H1 (cell line): ENCODE measurements at regions not wholly inside any gene's neighbourhood (a gene's known extent, or its start where the extent isn't known, plus 50 kb on each side); places are given as distances from the start of the nearest gene placed in this dataset.

Source experiments
- CTCF ChIA-PET: fragments of 300-600 bp; sonication (Branson Sonifier 250); formaldehyde crosslinking; loops from one replicate; lab custom pipeline; 2021; ENCODE audit not compliant: partially characterized antibody; lab: Charles Lee
- POLR2A ChIA-PET: fragments of 300-600 bp; sonication (Branson Sonifier 250); formaldehyde crosslinking; loops from one replicate; lab custom pipeline; 2021; ENCODE audit warnings: inconsistent platforms; ENCODE audit not compliant: partially characterized antibody; lab: Charles Lee
- DNase-seq, 2 experiments: peaks; one replicate each; pipeline versions ENCODE4 v3.0.0 to v3.0.0-alpha.2; 2010 to 2022; ENCODE audit warnings: low spot score in 2 of 2, low read depth in 1 of 2, mixed read lengths in 1 of 2
- FAIRE-seq: peaks from 2 replicates; lab custom pipeline; 2011; peaks lifted over from hg19 to GRCh38; lab: Jason Lieb, UNC
- H2AFZ ChIP-seq: 2 replicates; pipeline ENCODE4 v1.8.1; 2012; ENCODE audit warnings: low read length, inconsistent platforms
- H2AK5ac ChIP-seq: 2 replicates; pipeline ENCODE4 v1.6.1; 2013; ENCODE audit warnings: low read depth, low read length
- H2BK120ac ChIP-seq: replicated peaks from 2 replicates; pipeline ENCODE3; 2013; ENCODE audit warnings: low read depth, low read length, inconsistent platforms
- H2BK12ac ChIP-seq: 2 replicates; pipeline ENCODE4 v1.6.1; 2013; ENCODE audit warnings: low read depth, low read length
- H2BK15ac ChIP-seq: 2 replicates; pipeline ENCODE4 v1.6.1; 2013; ENCODE audit warnings: low read length
- H2BK20ac ChIP-seq: 2 replicates; pipeline ENCODE4 v1.6.1; 2013; ENCODE audit warnings: low read length
- H2BK5ac ChIP-seq: 2 replicates; pipeline ENCODE4 v1.6.1; 2013; ENCODE audit warnings: low read depth, low read length
- H3K14ac ChIP-seq: 2 replicates; pipeline ENCODE4 v1.6.1; 2013; ENCODE audit warnings: inconsistent platforms; ENCODE audit not compliant: insufficient read length
- H3K18ac ChIP-seq: 2 replicates; pipeline ENCODE4 v1.6.1; 2013; ENCODE audit warnings: low read length; ENCODE audit errors: extremely low read depth
- H3K23ac ChIP-seq: 2 replicates; pipeline ENCODE4 v1.6.1; 2013; ENCODE audit warnings: inconsistent platforms; ENCODE audit not compliant: insufficient read length
- H3K23me2 ChIP-seq: 2 replicates; pipeline ENCODE4 v1.6.1; 2013; ENCODE audit warnings: low read depth, low read length
- H3K27ac ChIP-seq: 2 replicates; pipeline ENCODE4 v1.6.1; 2011; ENCODE audit warnings: low read depth, low read length, inconsistent platforms
- H3K27me3 ChIP-seq, 4 experiments: replicated peaks in 1 of 4; 1 replicate in 1 of 4; 2 replicates in 3 of 4; pipeline versions ENCODE4 v1.6.1 to v1.8.1; 2011 to 2013; ENCODE audit warnings: low read length in 3 of 4, mild to moderate bottlenecking in 3 of 4, inconsistent platforms in 2 of 4, mixed read lengths in 2 of 4, moderate library complexity in 1 of 4; ENCODE audit not compliant: control insufficient read depth in 3 of 4, insufficient read depth in 3 of 4; ENCODE audit errors: extremely low read depth in 1 of 4
- H3K36me3 ChIP-seq, 4 experiments: 2 replicates each; pipeline versions ENCODE4 v1.6.1 to v1.8.1; 2011 to 2013; ENCODE audit warnings: mild to moderate bottlenecking in 4 of 4, low read length in 3 of 4, moderate library complexity in 2 of 4, control low read depth in 1 of 4, inconsistent platforms in 1 of 4; ENCODE audit not compliant: insufficient read depth in 4 of 4, control insufficient read depth in 2 of 4
- H3K4ac ChIP-seq: replicated peaks from 2 replicates; pipeline ENCODE3; 2013; ENCODE audit warnings: low read length, low read depth, mixed read lengths, inconsistent platforms; ENCODE audit not compliant: insufficient read length
- H3K4me1 ChIP-seq, 4 experiments: replicated peaks in 1 of 4; 1 replicate in 1 of 4; 2 replicates in 3 of 4; pipeline versions ENCODE4 v1.6.1 to v1.8.1; 2011 to 2013; ENCODE audit warnings: low read length in 3 of 4, inconsistent platforms in 2 of 4, mixed read lengths in 1 of 4; ENCODE audit not compliant: insufficient read depth in 4 of 4, control insufficient read depth in 3 of 4
- H3K4me2 ChIP-seq, 2 experiments: 2 replicates each; pipeline versions ENCODE4 v1.6.1 to v1.8.1; 2011 to 2013; ENCODE audit warnings: low read depth in 2 of 2, low read length in 2 of 2, control low read depth in 1 of 2, inconsistent platforms in 1 of 2, mild to moderate bottlenecking in 1 of 2; ENCODE audit not compliant: insufficient read depth in 1 of 2
- H3K4me3 ChIP-seq, 4 experiments: fragments of 200-600, 300-600 bp in 1 of 4; sonication (generic), shearing (Covaris generic), sonication (Bioruptor Twin) in 1 of 4; 2 replicates each; pipeline versions ENCODE4 v1.5.1 to v1.8.1; 2011 to 2016; ENCODE audit warnings: low read length in 4 of 4, low read depth in 3 of 4, control low read depth in 2 of 4, inconsistent platforms in 2 of 4, mild to moderate bottlenecking in 2 of 4, mixed read lengths in 1 of 4, moderate library complexity in 1 of 4; ENCODE audit not compliant: insufficient read depth in 2 of 4; ENCODE audit errors: extremely low read depth in 1 of 4
- H3K56ac ChIP-seq: replicated peaks from 2 replicates; pipeline ENCODE3; 2013; ENCODE audit warnings: low read depth, mild to moderate bottlenecking, mixed read lengths, low read length, inconsistent platforms; ENCODE audit not compliant: insufficient read length
- H3K79me1 ChIP-seq: 2 replicates; pipeline ENCODE4 v1.6.1; 2013; ENCODE audit warnings: low read depth, low read length, control low read depth
- H3K79me2 ChIP-seq, 2 experiments: 2 replicates each; pipeline versions ENCODE4 v1.6.1 to v1.8.1; 2012 to 2013; ENCODE audit warnings: low read length in 2 of 2, mild to moderate bottlenecking in 2 of 2, inconsistent platforms in 1 of 2; ENCODE audit not compliant: insufficient read depth in 2 of 2, control insufficient read depth in 1 of 2
- H3K9ac ChIP-seq, 4 experiments: replicated peaks in 1 of 4; 1 replicate in 1 of 4; 2 replicates in 3 of 4; pipeline versions ENCODE4 v1.6.1 to v1.8.1; 2011 to 2013; ENCODE audit warnings: low read depth in 3 of 4, low read length in 3 of 4, control low read depth in 2 of 4, mild to moderate bottlenecking in 2 of 4, moderate library complexity in 2 of 4, inconsistent platforms in 1 of 4; ENCODE audit errors: extremely low read depth in 1 of 4
- H3K9me3 ChIP-seq, 2 experiments: 2 replicates each; pipeline versions ENCODE4 v1.6.1 to v1.8.1; 2012 to 2013; ENCODE audit warnings: mild to moderate bottlenecking in 2 of 2, moderate library complexity in 2 of 2, control low read depth in 1 of 2, inconsistent platforms in 1 of 2, low read depth in 1 of 2, low read length in 1 of 2, mixed read lengths in 1 of 2; ENCODE audit not compliant: insufficient read depth in 2 of 2
- H4K20me1 ChIP-seq, 2 experiments: replicated peaks in 1 of 2; 2 replicates each; pipeline versions ENCODE3 to v1.8.1; 2011 to 2013; ENCODE audit warnings: inconsistent platforms in 2 of 2, low read length in 2 of 2, mild to moderate bottlenecking in 1 of 2; ENCODE audit not compliant: insufficient read depth in 2 of 2, control insufficient read depth in 1 of 2
- H4K5ac ChIP-seq: 2 replicates; pipeline ENCODE4 v1.6.1; 2013; ENCODE audit warnings: low read length, low read depth, mixed read lengths, inconsistent platforms; ENCODE audit not compliant: insufficient read length
- H4K8ac ChIP-seq: 2 replicates; pipeline ENCODE4 v1.8.0; 2013; ENCODE audit warnings: mild to moderate bottlenecking, moderate library complexity, low read length, inconsistent platforms; ENCODE audit not compliant: insufficient read depth; ENCODE audit errors: extremely low read depth
- H4K91ac ChIP-seq: replicated peaks from 2 replicates; pipeline ENCODE3; 2013; ENCODE audit warnings: low read length, mixed read lengths, inconsistent platforms; ENCODE audit not compliant: insufficient read length
- BACH1 ChIP-seq: IDR thresholded peaks from 2 replicates; pipeline ENCODE4 v1.6.1; 2012; ENCODE audit warnings: low read length, improper control_type of control experiment
- CBX5 ChIP-seq: fragments of 300-800, 300-1000 bp; sonication (generic); IDR thresholded peaks from 2 replicates; pipeline ENCODE4 v1.7.1; 2016; ENCODE audit warnings: antibody characterized with exemption, low read length, low read depth
- GABPA ChIP-seq: IDR thresholded peaks from 2 replicates; pipeline ENCODE4 v1.6.1; 2011; ENCODE audit warnings: mild to moderate bottlenecking, low read length, moderate library complexity, borderline replicate concordance; ENCODE audit not compliant: insufficient read depth
- GTF2F1 ChIP-seq: IDR thresholded peaks from 2 replicates; pipeline ENCODE4 v1.6.1; 2012; ENCODE audit warnings: low read depth, low read length, improper control_type of control experiment, borderline replicate concordance
- SAP30 ChIP-seq: fragments of 300-600 bp; sonication (generic); IDR thresholded peaks from 2 replicates; pipeline ENCODE4 v1.7.1; 2012; ENCODE audit warnings: low read length, moderate library complexity, mild to moderate bottlenecking, inconsistent platforms; ENCODE audit not compliant: insufficient read depth, insufficient replicate concordance
- WGBS, 2 experiments: shearing (Covaris generic) in 1 of 2; methylation state at CpG; one replicate each; pipeline versions ENCODE4 v1.1.6 to v1.1.7; 2013 to 2015; ENCODE audit warnings: low lambda C conversion rate in 2 of 2, mixed read lengths in 2 of 2, inconsistent platforms in 1 of 2, low coverage in 1 of 2, missing lambda C conversion rate in 1 of 2; ENCODE audit not compliant: insufficient replicate concordance in 2 of 2, insufficient coverage in 1 of 2, insufficient read length in 1 of 2; ENCODE audit errors: extremely low coverage in 1 of 2, missing lambda C conversion rate in 1 of 2; 5-methylcytosine and 5-hydroxymethylcytosine counted together
- TF ChIP-seq, protein P1 (sequence below), 3 experiments: IDR thresholded peaks; 1 replicate in 2 of 3; 2 replicates in 1 of 3; pipeline versions ENCODE4 v1.5.1 to v1.6.1; 2011; ENCODE audit warnings: low read length in 3 of 3, mild to moderate bottlenecking in 3 of 3, inconsistent platforms in 2 of 3, low read depth in 1 of 3, moderate library complexity in 1 of 3; ENCODE audit not compliant: insufficient read depth in 1 of 3; ENCODE audit errors: control extremely low read depth in 1 of 3
- TF ChIP-seq, protein P2 (sequence below): IDR thresholded peaks from 2 replicates; pipeline ENCODE4 v1.6.1; 2012; ENCODE audit warnings: low read length, inconsistent platforms

DNA sequence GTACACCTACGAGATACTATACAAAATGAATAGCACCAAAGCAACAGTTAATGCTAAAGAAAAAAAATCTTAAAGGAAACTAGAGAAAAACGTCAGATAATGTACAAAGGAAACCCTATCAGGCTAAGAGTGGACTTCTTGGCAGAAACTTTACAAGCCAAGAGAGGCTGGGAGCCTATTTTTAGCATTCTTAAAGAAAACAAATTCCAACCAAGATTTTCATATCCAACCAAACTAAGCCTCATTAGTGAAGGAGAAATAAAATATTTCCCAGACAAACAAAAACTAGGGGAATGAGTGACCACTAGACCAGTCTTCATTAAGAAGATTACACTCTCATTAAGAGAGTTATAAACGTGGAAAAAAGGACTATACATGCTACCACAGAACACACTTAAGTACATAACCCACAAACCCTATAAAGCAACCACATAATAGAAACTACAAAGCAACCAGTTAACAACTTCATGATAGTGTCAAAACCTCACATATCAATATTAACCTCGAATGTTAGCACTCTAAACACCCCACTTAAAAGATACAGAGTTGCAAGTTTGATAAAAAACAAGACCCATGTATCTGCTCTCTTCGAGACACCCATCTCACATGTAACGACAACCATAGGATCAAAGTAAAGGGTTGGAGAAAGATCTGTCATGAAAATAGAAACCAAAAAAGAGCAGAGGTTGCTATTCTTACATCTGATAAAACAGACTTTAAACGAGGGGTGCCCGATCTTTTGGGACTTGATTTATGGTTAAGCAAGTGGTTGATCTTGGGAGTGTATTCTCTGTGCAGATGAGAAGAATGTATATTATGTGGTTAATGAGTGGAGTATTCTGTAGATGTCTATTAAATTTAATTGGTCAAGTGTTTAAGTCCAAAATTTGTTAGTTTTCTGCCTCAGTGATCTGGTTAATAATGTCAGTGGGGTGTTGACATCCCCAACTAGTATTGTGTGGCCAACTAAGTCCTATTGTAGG lies 1301.4 kb downstream of the PLA2G4A start:
- Histone ChIP-seq H3K4me3 (no peak overlapping the region), H3K56ac (no peak overlapping the region), H4K8ac (no peak overlapping the region), H2AFZ (no peak overlapping the region), H3K9me3 (no peaks in the 10 kb centered on the region), H3K23me2 (no peaks in the 10 kb centered on the region; the same call in 1 of the 2 replicates), H4K5ac (no peak overlapping the region), H3K9ac (no peak overlapping the region), H3K14ac (no peak overlapping the region), H2BK120ac (no peak overlapping the region), H4K20me1 (no peaks in the 10 kb centered on the region), H3K4ac (no peak overlapping the region), H3K36me3 (no peaks in the 10 kb centered on the region), H2BK20ac (no peak overlapping the region), H2BK12ac (no peak overlapping the region), H3K4me1 (no peaks in the 10 kb centered on the region), H3K27me3 (no peaks in the 10 kb centered on the region), H3K4me2 (no peak overlapping the region), H2BK15ac (no peak overlapping the region), H3K23ac (no peak overlapping the region), H4K91ac (no peak overlapping the region), H2BK5ac (no peak overlapping the region), H3K27ac (no peak overlapping the region), H2AK5ac (no peak overlapping the region), H3K79me1 (no peaks in the 10 kb centered on the region), H3K79me2 (no peaks in the 10 kb centered on the region), H3K18ac (no peak overlapping the region)
- no peak for FAIRE-seq
- ChIA-PET POLR2A (no interaction called here), CTCF (no interaction called here)
- DNase-seq = no peak
- WGBS, 2 experiments = 92% methylated on average over 8 of the region's 8 CpGs; no CpG with 5 or more reads in 1 of the 2 experiments
- TF ChIP-seq, protein P1, sequence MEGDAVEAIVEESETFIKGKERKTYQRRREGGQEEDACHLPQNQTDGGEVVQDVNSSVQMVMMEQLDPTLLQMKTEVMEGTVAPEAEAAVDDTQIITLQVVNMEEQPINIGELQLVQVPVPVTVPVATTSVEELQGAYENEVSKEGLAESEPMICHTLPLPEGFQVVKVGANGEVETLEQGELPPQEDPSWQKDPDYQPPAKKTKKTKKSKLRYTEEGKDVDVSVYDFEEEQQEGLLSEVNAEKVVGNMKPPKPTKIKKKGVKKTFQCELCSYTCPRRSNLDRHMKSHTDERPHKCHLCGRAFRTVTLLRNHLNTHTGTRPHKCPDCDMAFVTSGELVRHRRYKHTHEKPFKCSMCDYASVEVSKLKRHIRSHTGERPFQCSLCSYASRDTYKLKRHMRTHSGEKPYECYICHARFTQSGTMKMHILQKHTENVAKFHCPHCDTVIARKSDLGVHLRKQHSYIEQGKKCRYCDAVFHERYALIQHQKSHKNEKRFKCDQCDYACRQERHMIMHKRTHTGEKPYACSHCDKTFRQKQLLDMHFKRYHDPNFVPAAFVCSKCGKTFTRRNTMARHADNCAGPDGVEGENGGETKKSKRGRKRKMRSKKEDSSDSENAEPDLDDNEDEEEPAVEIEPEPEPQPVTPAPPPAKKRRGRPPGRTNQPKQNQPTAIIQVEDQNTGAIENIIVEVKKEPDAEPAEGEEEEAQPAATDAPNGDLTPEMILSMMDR (IDR thresholded peaks at IDR 0.05; ENCODE audit: control extremely low read depth in 1 of 3, insufficient read depth in 1 of 3, low read depth in 1 of 3, low read length in 3 of 3) = no peak
- TF ChIP-seq SAP30 (no peak), GABPA (no peak), GTF2F1 (no peak), CBX5 (no peak), BACH1 (no peak)
- TF ChIP-seq, protein P2, sequence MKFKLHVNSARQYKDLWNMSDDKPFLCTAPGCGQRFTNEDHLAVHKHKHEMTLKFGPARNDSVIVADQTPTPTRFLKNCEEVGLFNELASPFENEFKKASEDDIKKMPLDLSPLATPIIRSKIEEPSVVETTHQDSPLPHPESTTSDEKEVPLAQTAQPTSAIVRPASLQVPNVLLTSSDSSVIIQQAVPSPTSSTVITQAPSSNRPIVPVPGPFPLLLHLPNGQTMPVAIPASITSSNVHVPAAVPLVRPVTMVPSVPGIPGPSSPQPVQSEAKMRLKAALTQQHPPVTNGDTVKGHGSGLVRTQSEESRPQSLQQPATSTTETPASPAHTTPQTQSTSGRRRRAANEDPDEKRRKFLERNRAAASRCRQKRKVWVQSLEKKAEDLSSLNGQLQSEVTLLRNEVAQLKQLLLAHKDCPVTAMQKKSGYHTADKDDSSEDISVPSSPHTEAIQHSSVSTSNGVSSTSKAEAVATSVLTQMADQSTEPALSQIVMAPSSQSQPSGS = no peak
